ENCODE measurements at regions not wholly inside any gene's neighbourhood (a gene's known extent, or its start where the extent isn't known, plus 50 kb on each side); places are given as distances from the start of the nearest gene placed in this dataset.

DNA sequence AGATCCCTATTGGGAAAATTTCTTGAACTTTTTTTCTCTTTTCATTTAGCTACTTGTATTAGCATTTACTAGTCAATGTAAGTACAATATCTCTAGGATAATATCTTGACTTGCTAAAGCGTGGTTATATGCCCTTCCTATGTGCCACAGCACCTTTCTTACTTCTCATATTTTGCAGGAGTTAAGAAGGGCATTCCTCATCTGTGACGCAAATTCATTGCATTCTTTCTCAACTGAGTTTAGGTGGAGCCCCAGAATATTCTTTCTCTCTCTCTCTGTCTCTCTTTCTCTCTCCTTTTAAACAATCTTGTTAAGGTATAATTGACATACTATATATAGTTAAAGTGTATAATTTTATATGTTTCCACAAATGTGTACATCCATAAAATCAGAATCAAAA is 266.1 kb downstream of the RAB38 start:
- TF ChIP-seq, protein P1, sequence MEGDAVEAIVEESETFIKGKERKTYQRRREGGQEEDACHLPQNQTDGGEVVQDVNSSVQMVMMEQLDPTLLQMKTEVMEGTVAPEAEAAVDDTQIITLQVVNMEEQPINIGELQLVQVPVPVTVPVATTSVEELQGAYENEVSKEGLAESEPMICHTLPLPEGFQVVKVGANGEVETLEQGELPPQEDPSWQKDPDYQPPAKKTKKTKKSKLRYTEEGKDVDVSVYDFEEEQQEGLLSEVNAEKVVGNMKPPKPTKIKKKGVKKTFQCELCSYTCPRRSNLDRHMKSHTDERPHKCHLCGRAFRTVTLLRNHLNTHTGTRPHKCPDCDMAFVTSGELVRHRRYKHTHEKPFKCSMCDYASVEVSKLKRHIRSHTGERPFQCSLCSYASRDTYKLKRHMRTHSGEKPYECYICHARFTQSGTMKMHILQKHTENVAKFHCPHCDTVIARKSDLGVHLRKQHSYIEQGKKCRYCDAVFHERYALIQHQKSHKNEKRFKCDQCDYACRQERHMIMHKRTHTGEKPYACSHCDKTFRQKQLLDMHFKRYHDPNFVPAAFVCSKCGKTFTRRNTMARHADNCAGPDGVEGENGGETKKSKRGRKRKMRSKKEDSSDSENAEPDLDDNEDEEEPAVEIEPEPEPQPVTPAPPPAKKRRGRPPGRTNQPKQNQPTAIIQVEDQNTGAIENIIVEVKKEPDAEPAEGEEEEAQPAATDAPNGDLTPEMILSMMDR (conservative IDR thresholded peaks at IDR 0.05; ENCODE audit: low read depth, low read length), result no peak
- DNase-seq (ENCODE audit: low read depth), result no peak
- no peak overlapping the region for H3K4me3 ChIP-seq (ENCODE audit: low read depth, low read length)

DNA sequence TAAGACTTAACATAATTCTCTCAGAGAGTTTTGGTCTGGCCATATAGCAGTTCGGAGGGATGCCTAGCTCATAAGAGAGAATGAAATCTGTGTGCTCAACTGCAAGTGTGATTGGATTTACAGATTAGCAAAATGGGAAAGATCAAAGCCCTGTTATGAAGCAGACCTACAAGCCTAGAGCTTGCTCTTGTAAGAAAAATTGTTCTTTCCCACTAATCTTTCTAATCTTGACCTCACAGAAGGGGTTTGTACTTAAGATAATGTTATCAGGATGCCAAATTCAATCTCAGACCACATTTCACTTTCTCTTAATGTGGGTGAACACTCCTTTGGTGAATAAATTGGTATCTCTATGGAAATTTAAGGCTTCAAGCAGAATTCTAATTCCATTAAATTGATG is 267.2 kb downstream of the RAB38 start:
- TF ChIP-seq, protein P1 (conservative IDR thresholded peaks at IDR 0.05; ENCODE audit: low read depth, low read length), result no peak
- no peak overlapping the region for H3K4me3 ChIP-seq (ENCODE audit: low read depth, low read length)
- no peak for DNase-seq (ENCODE audit: low read depth)

DNA sequence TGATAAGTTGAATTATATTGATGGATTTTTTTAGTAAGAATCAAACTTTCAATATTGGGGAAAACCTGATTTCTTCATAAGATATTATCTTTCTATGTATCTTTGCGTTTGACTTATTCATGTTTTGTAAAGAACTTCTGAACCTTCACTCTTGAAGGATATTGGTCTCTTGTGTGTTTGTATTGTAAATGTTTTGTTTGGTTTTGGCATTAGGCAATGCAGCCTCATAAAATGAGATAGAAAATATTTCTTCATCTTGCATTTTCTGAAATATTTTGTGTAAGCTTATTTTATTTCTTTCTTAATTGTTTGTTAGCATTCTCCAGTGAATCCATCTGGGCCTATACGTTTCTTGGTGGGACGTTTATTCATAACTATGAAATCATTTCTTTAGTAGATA is 271.9 kb downstream of the RAB38 start:
- TF ChIP-seq, protein P1 (conservative IDR thresholded peaks at IDR 0.05; ENCODE audit: low read depth, low read length), result no peak
- DNase-seq (ENCODE audit: low read depth), result no peak
- no peak overlapping the region for H3K4me3 ChIP-seq (ENCODE audit: low read depth, low read length)

DNA sequence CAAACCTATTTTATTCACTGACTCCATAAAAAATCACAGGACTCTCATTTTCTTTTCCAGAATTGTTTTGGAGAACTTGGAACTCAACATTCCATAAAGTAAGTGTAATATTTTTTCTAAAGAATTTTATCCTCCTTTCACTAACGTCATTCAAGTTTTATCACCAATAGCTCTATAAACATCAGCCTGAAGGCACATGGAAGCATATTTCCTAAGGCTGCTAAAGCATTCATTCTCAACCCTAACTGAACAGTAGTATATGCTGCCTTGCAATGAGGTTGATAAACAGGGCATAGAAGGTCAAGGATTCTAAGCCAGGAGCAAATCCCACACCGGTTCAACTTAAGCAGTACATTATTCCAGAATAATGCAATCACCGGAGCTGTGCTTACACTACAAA is 273.9 kb downstream of the RAB38 start:
- H3K4me3 ChIP-seq (ENCODE audit: low read depth, low read length), result no peak overlapping the region
- TF ChIP-seq, protein P1 (conservative IDR thresholded peaks at IDR 0.05; ENCODE audit: low read depth, low read length), result no peak
- no peak for DNase-seq (ENCODE audit: low read depth)

DNA sequence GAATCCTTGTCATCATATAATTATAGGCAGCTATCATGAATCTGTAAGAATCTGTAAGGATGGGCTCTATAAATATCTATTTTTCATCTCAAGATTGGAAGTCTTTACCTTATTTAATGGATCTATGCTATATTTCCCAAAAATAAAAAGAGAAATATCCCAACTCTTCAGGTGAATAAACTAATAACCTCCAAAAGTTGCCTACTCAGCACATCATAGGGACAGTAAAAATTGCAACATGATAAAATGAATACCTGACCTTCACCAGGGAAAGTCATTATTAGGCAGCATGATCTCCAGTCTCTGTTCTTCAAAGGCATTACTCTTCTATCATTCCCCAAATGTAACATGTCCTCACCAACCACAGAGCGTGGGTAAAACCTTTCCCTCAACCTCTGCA is 277.3 kb downstream of the RAB38 start:
- TF ChIP-seq, protein P1 (conservative IDR thresholded peaks at IDR 0.05; ENCODE audit: low read depth, low read length), result no peak
- DNase-seq (ENCODE audit: low read depth), result no peak
- no peak overlapping the region for H3K4me3 ChIP-seq (ENCODE audit: low read depth, low read length)

DNA sequence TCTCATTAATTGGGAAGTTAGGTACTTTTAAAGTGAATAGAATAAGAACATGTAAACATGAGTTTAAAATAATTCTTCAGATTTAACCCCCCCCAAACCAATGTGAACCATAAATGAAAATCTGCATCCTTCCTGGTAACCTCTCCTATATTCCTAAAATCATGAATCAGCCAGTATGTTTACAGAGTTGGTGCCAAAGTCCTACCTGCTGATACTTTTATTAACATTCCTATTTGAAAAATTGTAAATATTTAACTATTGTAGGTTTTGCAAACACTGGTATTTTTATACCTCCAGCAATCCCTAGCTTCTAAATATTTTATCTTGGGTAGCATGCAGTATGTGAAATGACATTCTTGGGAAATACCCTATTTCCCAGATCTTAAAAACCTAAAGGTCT is 278.2 kb downstream of the RAB38 start:
- no peak overlapping the region for H3K4me3 ChIP-seq (ENCODE audit: low read depth, low read length)
- DNase-seq (ENCODE audit: low read depth), result no peak
- TF ChIP-seq, protein P1 (conservative IDR thresholded peaks at IDR 0.05; ENCODE audit: low read depth, low read length), result no peak

DNA sequence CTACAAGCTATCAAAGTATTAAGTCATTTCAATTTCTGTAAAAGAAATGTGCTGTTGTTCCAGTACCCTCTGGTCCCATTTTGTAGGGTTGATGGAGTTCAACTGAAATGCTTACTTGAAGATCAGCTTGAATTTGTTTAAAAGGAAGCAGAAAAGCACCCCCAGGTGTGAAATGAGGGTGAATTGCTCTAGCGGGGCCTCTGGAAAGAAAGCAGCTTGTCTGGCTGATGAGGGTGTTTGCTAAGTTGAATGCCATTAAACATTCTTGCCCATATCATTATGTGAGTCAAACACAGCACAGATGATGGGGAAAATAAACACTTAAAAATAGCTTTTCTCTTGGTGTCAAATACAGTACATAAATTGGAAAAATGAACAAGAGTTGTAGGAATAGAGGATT is 280.3 kb downstream of the RAB38 start:
- no peak for DNase-seq (ENCODE audit: low read depth)
- TF ChIP-seq, protein P1 (conservative IDR thresholded peaks at IDR 0.05; ENCODE audit: low read depth, low read length), result no peak
- H3K4me3 ChIP-seq (ENCODE audit: low read depth, low read length), result no peak overlapping the region

Data from epithelial cell of proximal tubule (primary cell).